DND-41 (cell line): ENCODE measurements at regions not wholly inside any gene's neighbourhood (a gene's known extent, or its start where the extent isn't known, plus 50 kb on each side); places are given as distances from the start of the nearest gene placed in this dataset.

Experiments used
- CTCF ChIP-seq: IDR thresholded peaks from 2 replicates; pipeline ENCODE4 v1.5.1; 2012; ENCODE audit warnings: borderline replicate concordance, low read length, moderate library complexity, mild to moderate bottlenecking; ENCODE audit not compliant: poor library complexity, severe bottlenecking; ENCODE audit errors: extremely low read depth
- EZH2 ChIP-seq: IDR thresholded peaks from 3 replicates; pipeline ENCODE4 v1.6.1; 2012; ENCODE audit warnings: borderline replicate concordance, low read depth, mild to moderate bottlenecking, moderate library complexity, low read length, inconsistent platforms; ENCODE audit not compliant: severe bottlenecking

DNA sequence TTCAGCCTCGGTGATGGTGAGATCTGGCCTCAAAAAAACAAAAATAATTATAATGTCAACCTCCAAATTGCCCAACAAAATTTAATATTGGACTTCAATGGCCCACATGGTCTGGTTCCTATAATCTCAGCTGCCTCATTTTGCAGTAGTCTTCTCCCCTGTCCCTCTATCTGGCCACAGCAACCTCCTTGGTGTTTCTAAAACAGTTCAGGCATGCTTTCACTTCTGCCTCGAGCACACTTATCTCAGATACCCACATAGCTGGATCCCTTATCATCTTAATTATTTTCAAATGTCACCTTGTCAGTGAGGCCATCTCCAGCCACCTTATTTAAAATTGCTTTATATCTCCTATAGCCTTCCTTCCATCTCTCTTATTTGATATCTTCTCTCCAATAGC, 52.9 kb upstream of the WDFY3 start:
- no peak for TF ChIP-seq CTCF
- no peak for TF ChIP-seq EZH2
